ENCODE measurements at regions not wholly inside any gene's neighbourhood (a gene's known extent, or its start where the extent isn't known, plus 50 kb on each side); places are given as distances from the start of the nearest gene placed in this dataset.

GRCh38 chr5:109921735-109922380, 232.1 kb downstream of the MAN2A1 start:
- Histone ChIP-seq H4K5ac (ENCODE audit: insufficient read length, low read depth, low read length) (no peak overlapping the region), H2BK5ac (ENCODE audit: insufficient read length, low read length) (no peak overlapping the region), H3K79me2 (ENCODE audit: insufficient read depth, low read length) (no peaks in the 10 kb centered on the region), H3K27ac (ENCODE audit: insufficient read length, low read depth, low read length) (no peak overlapping the region), H3K79me1 (ENCODE audit: insufficient read depth, low read depth, low read length, poor library complexity, severe bottlenecking) (no peaks in the 10 kb centered on the region), H2BK15ac (ENCODE audit: low read depth, low read length) (no peak overlapping the region), H4K8ac (replicated peaks; ENCODE audit: insufficient read length, low read depth, low read length) (no peak overlapping the region), H2BK20ac (ENCODE audit: low read depth, low read length, poor library complexity, severe bottlenecking) (no peak overlapping the region), H2AFZ (ENCODE audit: low read length) (no peak overlapping the region), H3K27me3 (ENCODE audit: insufficient read depth, low read length) (no peaks in the 10 kb centered on the region), H3K14ac (ENCODE audit: insufficient read depth, low read length) (no peak overlapping the region), H3T11ph (ENCODE audit: low read length) (no peak overlapping the region), H3K56ac (ENCODE audit: insufficient read length, low read depth, low read length) (no peak overlapping the region), H3K4me1 (ENCODE audit: insufficient read depth, low read length) (no peaks in the 10 kb centered on the region), H3K4ac (ENCODE audit: low read depth, low read length) (no peak overlapping the region), H2AK5ac (ENCODE audit: insufficient read length, low read length) (no peak overlapping the region), H3K9ac (ENCODE audit: extremely low read depth, insufficient read length, low read length) (no peak overlapping the region), H3K23ac (ENCODE audit: insufficient read length, low read depth, low read length) (no peak overlapping the region), H3K18ac (ENCODE audit: insufficient read length, low read depth, low read length) (no peak overlapping the region), H4K91ac (ENCODE audit: insufficient read length, low read depth, low read length) (no peak overlapping the region), H2BK120ac (ENCODE audit: low read depth, low read length, poor library complexity, severe bottlenecking) (no peak overlapping the region), H3K9me3 (ENCODE audit: control insufficient read depth, low read depth, low read length) (no peaks in the 10 kb centered on the region), H3K4me2 (ENCODE audit: insufficient read depth, insufficient read length, low read length) (no peak overlapping the region), H2BK12ac (ENCODE audit: insufficient read length, low read depth, low read length) (no peak overlapping the region), H3K23me2 (ENCODE audit: insufficient read length, low read depth, low read length, poor library complexity, severe bottlenecking) (no peaks in the 10 kb centered on the region), H4K20me1 (ENCODE audit: control insufficient read depth, insufficient read depth, insufficient read length) (no peaks in the 10 kb centered on the region)
- Mint-ChIP-seq H3K4me3 (no peak overlapping the region), H3K4me1 (peaks cover 14 to 17% of the 10 kb centered on the region in 2 experiments), H3K9me3 (no peaks in the 10 kb centered on the region), H3K27me3 (ENCODE audit: low read depth) (no peaks in the 10 kb centered on the region), H3K36me3 (ENCODE audit: insufficient read depth in 1 of 3, low read depth in 3 of 3) (no peaks in the 10 kb centered on the region; a peak in 1 of 7 replicates), H3K27ac (peak overlapping the region in 1 of 3 experiments; percentile 87; a peak in 2 of 7 replicates)
- WGBS (ENCODE audit: extremely low coverage, insufficient read length, low lambda C conversion rate): no CpG with 5 or more reads among the region's 5 CpGs
- DNase-seq: no peak
- no peak for TF ChIP-seq CTCF (conservative IDR thresholded peaks at IDR 0.05)

All from H9 (cell line).